Transverse colon (tissue), 3 donors: ENCODE measurements at regions not wholly inside any gene's neighbourhood (a gene's known extent, or its start where the extent isn't known, plus 50 kb on each side); places are given as distances from the start of the nearest gene placed in this dataset.

Experiments used
- CTCF ChIP-seq, 5 experiments: fragments of 200-600 bp in 3 of 5; fragments of 450-650 bp in 2 of 5; sonication (generic) in 3 of 5; IDR thresholded peaks; 1 replicate in 2 of 5; 2 replicates in 3 of 5; pipeline ENCODE4 v1.5.1; 2016 to 2017; ENCODE audit warnings: antibody characterized with exemption in 5 of 5, inconsistent platforms in 3 of 5, mild to moderate bottlenecking in 2 of 5, moderate library complexity in 1 of 5
- POLR2A ChIP-seq: fragments of 450-650 bp; IDR thresholded peaks from one replicate; pipeline ENCODE4 v1.6.1; 2016; ENCODE audit warnings: antibody characterized with exemption, mild to moderate bottlenecking, moderate library complexity

- TF ChIP-seq CTCF (IDR thresholded peaks at IDR 0.05) = no peak
- TF ChIP-seq POLR2A = no peak
These were observed 98.9 kb upstream of the SLC5A9 start for GRCh38 chr1:48123647-48124046.
